NCI-H460 (cell line): ENCODE measurements at regions not wholly inside any gene's neighbourhood (a gene's known extent, or its start where the extent isn't known, plus 50 kb on each side); places are given as distances from the start of the nearest gene placed in this dataset.
"Not testable (repeated sequence)": the region's sequence is repeated elsewhere in the genome, so short reads cannot be mapped to it uniquely, and the experiment has no call there.

ENCODE experiments used
- DNase-seq: peaks from one replicate; pipeline ENCODE4 v3.0.0-alpha.2; 2016; ENCODE audit warnings: low read depth; ENCODE audit errors: extremely low read depth

DNA sequence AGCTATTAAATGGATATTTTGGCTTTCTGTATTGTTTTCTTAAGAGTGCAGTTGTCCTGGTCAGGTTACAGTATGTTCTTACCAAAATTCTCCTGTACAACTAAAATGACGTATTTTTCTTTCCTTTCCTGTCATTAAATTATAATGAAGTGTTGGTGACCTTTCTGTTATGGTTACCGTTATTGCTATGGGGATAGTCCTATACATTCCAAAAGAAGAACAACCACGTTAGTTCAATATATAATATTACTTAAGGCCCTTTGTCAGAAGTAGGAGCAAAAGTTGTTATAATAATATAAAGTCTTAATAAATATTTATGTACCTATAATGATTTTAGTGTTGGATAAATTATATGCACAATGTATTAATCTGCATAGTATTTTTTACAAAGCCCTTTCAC lies 82.4 kb upstream of the NREP start:
- DNase-seq, result no peak

DNA sequence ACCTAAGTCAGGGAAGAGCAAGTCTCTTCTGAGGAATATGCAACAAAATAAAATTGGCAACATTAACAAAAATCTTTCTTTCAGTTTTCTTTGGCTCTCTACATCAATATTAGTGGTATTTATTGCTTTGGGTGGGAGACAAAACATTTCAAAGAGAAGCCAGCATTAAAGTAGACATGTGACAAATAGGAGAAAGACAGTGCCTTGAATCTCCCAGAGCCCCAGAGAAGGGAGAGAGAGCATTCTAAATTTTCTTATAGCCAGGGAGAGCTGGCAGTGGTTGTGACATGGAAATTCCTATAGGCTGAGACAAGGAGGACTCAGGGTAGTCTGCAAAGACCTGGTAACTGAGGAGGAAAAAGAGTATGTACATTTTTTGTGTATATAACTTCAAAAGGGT lies 79.4 kb upstream of the NREP start:
- no peak for DNase-seq

DNA sequence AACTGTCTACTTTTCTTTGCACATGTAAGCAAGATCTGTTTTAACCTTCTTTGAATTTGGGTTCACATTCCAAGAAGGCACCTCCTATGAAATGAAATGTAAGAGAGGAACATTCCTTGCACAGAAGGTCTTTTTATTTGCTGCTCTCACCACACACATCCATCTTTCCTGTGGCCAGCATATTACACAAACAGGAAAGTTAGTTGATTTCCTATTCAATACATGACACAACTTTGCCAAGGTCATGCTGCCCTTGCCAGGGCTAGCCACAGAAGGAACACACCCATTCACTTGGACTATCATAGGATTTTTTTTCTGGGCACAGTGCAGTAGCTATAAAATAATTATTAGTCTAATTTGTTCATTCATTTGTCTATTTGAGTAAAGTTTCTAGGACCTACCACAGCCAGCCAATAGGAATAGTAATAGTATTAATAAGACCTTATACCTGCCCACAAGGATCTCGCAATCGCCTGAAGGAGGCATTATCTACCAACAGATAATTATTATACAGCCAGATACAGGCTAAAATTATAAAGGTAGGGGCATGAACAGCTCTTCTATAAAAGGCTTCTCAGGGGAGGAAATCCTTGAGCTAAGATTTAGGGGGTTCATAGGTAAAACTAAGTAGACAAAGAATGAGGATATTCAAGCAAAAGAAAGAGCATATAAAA lies 78.1 kb upstream of the NREP start:
- DNase-seq, result no peak

DNA sequence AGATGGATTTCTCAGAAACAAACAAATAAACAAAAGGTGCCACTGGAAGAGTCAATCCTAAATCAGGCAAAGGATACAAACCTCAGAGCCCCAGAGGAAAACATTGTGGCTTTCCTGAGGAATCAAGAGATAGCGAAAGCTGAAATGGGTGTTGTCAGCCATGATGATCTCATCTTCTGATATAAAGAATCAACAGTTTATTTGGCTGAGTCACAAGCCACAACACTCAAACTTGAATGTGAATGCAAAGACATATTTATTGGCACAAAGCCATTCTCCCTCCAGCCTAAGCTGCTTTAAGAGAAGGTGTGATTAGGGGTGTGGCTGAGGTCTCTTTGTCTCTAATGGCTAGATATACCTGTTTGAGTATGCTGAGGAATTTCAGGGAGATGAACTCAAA lies 73.3 kb upstream of the NREP start:
- DNase-seq, result peak; percentile 29

DNA sequence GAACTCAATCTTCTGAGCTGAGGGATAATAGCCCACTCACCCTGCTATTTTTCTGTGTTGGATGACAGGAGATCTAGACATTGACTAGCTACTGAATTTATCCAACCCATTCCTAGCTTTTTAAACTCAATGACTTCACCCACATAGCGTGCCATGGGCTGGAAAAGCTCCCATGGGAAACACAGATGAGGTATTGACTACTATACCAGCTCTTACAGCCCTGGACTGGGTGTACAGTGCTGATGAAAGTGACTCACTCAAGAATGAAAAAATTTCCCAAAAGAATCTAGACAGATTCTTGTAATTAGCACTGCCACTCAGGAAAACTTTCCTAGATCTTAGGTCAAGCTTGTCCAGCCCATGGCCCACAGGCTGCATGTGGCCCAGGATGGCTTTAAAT lies 72.7 kb upstream of the NREP start:
- no peak for DNase-seq

DNA sequence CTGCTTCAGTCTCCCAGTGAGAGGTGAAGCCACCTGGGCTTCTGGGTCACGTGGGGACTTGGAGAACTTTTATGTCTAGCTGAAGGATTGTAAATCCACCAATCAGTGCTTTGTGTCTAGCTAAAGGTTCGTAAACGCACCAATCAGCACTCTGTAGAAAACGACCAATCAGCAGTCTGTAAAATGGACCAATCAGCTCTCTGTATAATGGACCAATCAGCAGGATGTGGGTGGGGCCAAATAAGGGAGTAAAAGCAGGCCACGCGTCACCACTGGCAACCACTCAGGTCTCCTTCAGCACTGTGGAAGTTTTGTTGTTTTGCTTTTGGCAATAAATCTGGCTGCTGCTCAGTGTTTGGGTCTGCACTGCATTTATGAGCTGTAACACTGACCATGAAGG lies 69.1 kb upstream of the NREP start:
- no peak for DNase-seq

DNA sequence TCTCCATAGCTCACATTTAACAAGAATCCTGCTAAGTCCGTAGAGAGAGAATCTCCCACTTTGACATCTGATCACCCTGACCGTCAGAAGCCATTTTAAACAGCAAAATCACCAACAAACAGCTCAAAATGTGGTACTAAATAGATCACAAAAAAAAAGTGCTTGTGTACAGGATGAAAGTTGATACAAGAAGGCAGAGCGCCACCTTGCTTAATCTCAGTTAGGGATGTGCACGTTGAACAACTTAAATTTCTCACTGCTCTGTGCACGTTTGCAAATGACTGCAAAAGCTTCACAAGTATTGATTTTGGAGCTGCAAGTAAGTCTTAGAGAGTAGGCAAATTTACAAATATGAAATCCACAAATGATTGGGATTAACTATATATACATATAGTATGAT lies 63.1 kb upstream of the NREP start:
- DNase-seq, result no peak

DNA sequence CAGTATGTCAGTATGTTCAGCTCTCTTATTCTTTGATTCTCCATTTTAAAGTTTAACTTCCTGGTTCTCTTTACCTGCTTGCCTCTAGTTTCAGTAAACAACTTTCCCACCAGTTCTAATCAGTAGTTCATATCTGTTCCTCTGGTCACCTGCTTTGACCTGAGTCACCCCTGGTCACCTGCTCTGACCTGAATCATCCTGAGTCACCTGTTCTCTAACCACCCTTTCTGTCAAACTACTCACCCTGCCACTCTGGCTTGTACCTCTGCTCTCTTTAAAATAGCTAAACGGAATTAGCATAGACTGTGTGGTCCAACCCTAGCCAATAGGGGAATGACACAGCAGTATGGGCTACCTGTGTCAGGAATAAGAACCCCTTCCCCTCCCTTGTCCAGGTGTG lies 62.0 kb upstream of the NREP start:
- not testable (repeated sequence) for DNase-seq

DNA sequence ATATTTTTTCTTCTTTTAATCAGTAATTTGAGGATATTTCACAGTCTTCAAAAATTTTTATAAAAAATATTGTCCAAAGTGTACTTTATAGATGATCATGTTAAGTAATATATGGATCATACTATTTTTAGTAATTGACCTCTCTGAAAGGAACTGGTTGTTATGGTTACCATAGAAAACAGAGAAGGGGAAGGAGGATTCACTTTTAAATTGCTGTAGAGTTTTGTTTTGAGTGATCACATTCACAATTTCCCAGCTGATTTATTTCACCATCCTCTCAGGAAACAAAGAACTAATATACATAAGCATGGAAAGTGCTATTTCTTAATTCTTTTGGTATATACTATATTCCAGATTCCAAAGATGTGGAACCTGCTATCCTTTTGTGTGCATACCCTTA lies 56.5 kb upstream of the NREP start:
- no peak for DNase-seq

DNA sequence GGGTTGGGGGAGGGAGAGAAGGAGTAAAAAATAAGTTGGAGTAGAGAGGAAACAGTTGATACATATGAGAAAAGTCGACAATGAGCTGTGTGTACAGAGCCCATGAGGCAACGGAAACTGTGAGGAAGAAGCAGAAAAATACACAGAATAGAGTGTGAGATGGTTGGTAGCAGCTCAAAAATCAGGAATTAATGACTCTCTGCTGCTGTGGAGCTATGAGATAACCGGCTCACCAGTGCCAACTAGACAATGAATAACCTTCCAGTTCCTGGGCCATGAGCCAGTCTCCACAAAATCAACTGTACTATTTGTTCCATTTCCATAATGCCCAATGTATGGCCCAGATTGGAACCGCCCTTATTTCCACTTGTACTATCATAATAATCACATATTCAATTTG lies 53.1 kb upstream of the NREP start:
- DNase-seq, result no peak
